Psoas muscle (tissue), 7 donors: ENCODE measurements at regions not wholly inside any gene's neighbourhood (a gene's known extent, or its start where the extent isn't known, plus 50 kb on each side); places are given as distances from the start of the nearest gene placed in this dataset.

Source experiments
- ATAC-seq, 4 donors: fragments of 200-7000 bp; cut with Tn5 transposase; one replicate each; pipeline ENCODE4 v1.9.1; 2020; ENCODE audit warnings: moderate library complexity in 3 of 4, mild to moderate bottlenecking in 2 of 4
- DNase-seq, 2 donors: peaks; one replicate each; pipeline ENCODE4 v3.0.0-alpha.2; 2020
- H3K27ac ChIP-seq: fragments of 200-600 bp; one replicate; pipeline ENCODE4 v1.8.0; 2022
- H3K27me3 ChIP-seq, 3 donors: fragments of 200-600 bp in 1 of 3; one replicate each; pipeline versions ENCODE4 v1.6.1 to v1.8.0; 2013 to 2022; ENCODE audit warnings: low read length in 2 of 3, mild to moderate bottlenecking in 2 of 3, moderate library complexity in 1 of 3; ENCODE audit not compliant: insufficient read depth in 3 of 3
- H3K36me3 ChIP-seq, 2 donors: fragments of 200-600 bp in 1 of 2; one replicate each; pipeline versions ENCODE4 v1.6.1 to v1.8.0; 2013 to 2022; ENCODE audit warnings: low read depth in 1 of 2, mild to moderate bottlenecking in 1 of 2, moderate library complexity in 1 of 2; ENCODE audit not compliant: insufficient read depth in 1 of 2
- H3K4me1 ChIP-seq: fragments of 200-600 bp; one replicate; pipeline ENCODE4 v1.8.0; 2022
- H3K4me3 ChIP-seq: fragments of 200-600 bp; one replicate; pipeline ENCODE4 v1.8.0; 2022; ENCODE audit warnings: mild to moderate bottlenecking
- H3K9me3 ChIP-seq: fragments of 200-600 bp; one replicate; pipeline ENCODE4 v1.8.0; 2022
- WGBS, 3 donors: extraction: QIAGEN DNeasy Blood & Tissue Kit; methylation state at CpG; one replicate each; pipeline versions ENCODE4 v1.1.6 to v1.1.7; 2013; 5-methylcytosine and 5-hydroxymethylcytosine counted together
- intact Hi-C, 2 donors: fragments of 100-400 bp; cut with DNase I; formaldehyde crosslinking; loops; one replicate each; pipeline versions ENCODE4 v1.11.0 to v1.14.2; 2022
- TF ChIP-seq, protein P1 (sequence below): fragments of 200-600 bp; IDR thresholded peaks from one replicate; pipeline ENCODE4 v1.8.0; 2022; ENCODE audit warnings: antibody characterized with exemption
- donor health status: healthy with polysubstance abuse.
- donor health status: DM: no; HTN: no; CAD: no; lungs with moderate emphysema.
- donor health status: Bipolar disorder and iron deficiency.
- donor health status: healthy.
- donor health status: DM: yes; HTN: yes; CAD: no.
- donor health status: DM: no; HTN: no; CAD: no.
- donor health status: DM: yes; HTN: yes; CAD: no.

DNA sequence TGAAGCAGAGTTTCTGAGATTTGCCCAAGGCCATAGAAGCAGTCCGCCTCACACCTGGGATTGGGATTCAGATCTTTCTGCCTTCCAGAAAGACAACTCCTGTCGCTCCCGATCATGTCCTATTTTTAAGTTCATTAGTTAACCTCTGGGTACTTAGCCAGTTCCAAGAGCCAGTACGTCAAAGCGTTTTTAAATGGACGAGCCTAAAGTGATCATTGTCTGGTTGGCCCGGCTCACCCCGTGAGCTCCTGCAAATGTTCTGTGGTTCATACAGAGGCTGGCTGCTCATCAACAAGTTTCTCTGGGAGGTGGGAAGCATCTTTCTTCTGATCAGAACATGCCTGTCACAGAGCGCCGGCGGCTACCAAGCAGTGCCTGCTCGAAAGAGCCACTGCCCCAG, 554.5 kb upstream of the WWC1 start:
- Histone ChIP-seq H3K9me3 (no peaks in the 10 kb centered on the region), H3K36me3 (no peaks in the 10 kb centered on the region), H3K4me1 (no peaks in the 10 kb centered on the region), H3K27me3 (no peaks in the 10 kb centered on the region), H3K27ac (no peak overlapping the region), H3K4me3 (no peak overlapping the region)
- DNase-seq (no peak), ATAC-seq (no peak)
- 82 to 90% (median 84%) methylated on average over 12 of the region's 12 CpGs for WGBS, 3 donors
- intact Hi-C loops: no loop called here
- TF ChIP-seq, protein P1, sequence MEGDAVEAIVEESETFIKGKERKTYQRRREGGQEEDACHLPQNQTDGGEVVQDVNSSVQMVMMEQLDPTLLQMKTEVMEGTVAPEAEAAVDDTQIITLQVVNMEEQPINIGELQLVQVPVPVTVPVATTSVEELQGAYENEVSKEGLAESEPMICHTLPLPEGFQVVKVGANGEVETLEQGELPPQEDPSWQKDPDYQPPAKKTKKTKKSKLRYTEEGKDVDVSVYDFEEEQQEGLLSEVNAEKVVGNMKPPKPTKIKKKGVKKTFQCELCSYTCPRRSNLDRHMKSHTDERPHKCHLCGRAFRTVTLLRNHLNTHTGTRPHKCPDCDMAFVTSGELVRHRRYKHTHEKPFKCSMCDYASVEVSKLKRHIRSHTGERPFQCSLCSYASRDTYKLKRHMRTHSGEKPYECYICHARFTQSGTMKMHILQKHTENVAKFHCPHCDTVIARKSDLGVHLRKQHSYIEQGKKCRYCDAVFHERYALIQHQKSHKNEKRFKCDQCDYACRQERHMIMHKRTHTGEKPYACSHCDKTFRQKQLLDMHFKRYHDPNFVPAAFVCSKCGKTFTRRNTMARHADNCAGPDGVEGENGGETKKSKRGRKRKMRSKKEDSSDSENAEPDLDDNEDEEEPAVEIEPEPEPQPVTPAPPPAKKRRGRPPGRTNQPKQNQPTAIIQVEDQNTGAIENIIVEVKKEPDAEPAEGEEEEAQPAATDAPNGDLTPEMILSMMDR: no peak

DNA sequence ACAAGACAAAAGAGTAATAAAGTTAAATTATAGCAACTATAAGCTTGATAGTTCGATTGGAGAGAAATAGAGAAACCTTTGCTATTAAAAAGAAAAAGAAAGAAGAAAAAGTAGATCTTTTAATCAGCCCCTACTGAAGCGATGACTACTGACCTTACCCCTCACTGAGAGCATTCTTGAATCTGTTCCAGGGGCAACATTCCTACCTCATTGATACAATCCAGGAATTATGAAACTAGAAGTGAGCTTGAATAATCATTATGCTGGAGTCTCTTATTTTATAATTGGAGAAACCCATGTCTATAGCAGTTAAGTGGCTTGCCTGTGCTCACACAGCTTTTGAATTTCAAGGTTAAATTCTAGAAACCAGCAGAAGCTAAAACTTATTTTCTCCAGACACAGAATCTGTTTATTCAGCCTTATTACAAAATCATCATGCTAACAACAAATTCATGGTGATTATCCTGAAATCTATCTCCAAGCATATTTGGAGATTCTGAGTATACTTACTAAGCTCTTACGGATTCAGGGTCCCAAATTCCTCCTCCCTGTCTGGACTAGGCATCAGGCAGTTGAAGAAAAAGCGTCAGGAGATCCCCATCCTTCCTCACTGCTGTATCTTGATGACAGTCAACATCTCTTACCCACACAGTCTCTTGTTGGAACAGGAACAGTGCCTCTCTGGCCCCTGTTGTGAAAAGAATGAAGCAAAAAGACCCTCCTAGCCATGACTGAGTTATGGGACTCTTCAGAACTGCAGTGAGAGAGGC, 547.6 kb upstream of the WWC1 start:
- H3K27ac ChIP-seq: no peak overlapping the region

DNA sequence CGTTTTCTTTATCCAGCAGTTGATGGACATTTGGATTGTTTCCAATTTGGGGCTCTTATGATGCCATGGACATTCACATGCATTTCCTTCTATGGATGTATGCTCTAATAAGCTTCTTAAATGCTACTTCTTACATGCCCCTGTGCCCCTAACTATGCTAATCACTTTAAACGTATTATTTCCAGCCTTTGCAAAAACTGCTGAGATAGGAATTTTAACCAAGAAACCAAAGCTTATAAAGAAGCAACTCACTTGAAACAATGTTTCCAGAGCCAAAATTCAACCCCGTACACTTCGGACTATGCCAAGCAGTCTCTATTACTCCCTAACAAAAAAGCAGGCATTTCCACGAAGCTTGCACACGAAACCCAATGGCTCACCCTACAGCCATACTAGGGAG, 545.6 kb upstream of the WWC1 start:
- Histone ChIP-seq H3K36me3 (no peaks in the 10 kb centered on the region), H3K4me3 (no peak overlapping the region), H3K4me1 (no peaks in the 10 kb centered on the region), H3K27me3 (no peaks in the 10 kb centered on the region), H3K9me3 (no peaks in the 10 kb centered on the region), H3K27ac (no peak overlapping the region)
- intact Hi-C loops: no loop called here
- ATAC-seq (no peak), DNase-seq (no peak)
- 61 to 82% (median 80%) methylated on average over 6 of the region's 6 CpGs for WGBS, 3 donors
- TF ChIP-seq, protein P1: no peak

More for the DNA sequence above, 547.6 kb upstream of the WWC1 start:
- no peaks in the 10 kb centered on the region for H3K27me3 ChIP-seq
- no peaks in the 10 kb centered on the region for H3K4me1 ChIP-seq
- H3K36me3 ChIP-seq: no peaks in the 10 kb centered on the region
- ATAC-seq (no peak), DNase-seq (no peak)
- TF ChIP-seq, protein P1: no peak
- no peak overlapping the region for H3K4me3 ChIP-seq
- no peaks in the 10 kb centered on the region for H3K9me3 ChIP-seq
- intact Hi-C loops: no loop called here
- WGBS, 3 donors: 48 to 57% (median 52%) methylated on average over 4 of the region's 4 CpGs

DNA sequence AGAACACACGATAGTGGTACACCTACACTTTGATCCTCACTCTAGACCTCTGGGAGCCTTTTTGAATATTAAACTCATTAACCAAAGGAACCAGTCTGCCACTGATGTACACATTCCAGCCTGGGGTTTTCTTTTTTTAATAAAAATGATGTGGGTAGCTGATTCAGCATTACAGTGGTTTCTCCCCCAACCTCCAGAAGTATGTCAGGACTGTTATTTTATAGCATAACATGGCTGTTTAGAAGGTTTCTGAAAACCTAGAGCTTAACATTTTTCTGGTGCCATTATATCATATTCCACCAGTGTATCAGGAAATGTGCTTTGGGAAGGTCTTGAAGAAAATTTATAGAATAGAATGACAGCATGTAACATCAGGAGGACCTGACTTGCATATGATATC, 540.9 kb upstream of the WWC1 start:
- intact Hi-C loops: no loop called here

More for the DNA sequence above, 540.9 kb upstream of the WWC1 start:
- no peak overlapping the region for H3K27ac ChIP-seq
- H3K9me3 ChIP-seq: no peaks in the 10 kb centered on the region
- H3K4me1 ChIP-seq: no peaks in the 10 kb centered on the region
- 69 to 81% (median 78%) methylated on average over 1 of the region's 1 CpG for WGBS, 3 donors
- ATAC-seq: no peak
- TF ChIP-seq, protein P1: no peak
- no peaks in the 10 kb centered on the region for H3K36me3 ChIP-seq
- no peak for DNase-seq
- no peaks in the 10 kb centered on the region for H3K27me3 ChIP-seq
- H3K4me3 ChIP-seq: no peak overlapping the region
